ENCODE measurements at regions not wholly inside any gene's neighbourhood (a gene's known extent, or its start where the extent isn't known, plus 50 kb on each side); places are given as distances from the start of the nearest gene placed in this dataset.

DNA sequence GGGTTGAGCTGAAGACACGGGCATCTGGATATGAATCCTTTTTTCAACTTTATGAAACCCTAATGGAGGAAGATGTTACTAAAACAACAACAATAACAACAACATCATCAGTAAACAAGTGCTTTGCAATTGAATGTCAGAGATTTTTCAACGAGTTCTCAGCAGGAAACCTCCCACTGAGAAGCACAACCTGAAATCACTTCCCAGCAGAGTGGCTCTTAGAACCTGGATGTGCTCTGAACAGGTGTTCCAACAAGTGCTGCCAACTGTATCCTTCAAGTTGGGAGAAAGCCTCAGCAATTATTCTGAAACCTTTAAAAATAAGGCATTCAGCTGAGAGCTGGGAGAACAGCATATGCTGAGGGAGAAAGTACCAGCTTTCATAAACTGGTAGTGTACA is 1622.7 kb upstream of the CELF4 start:
- H3K4me3 ChIP-seq (ENCODE audit: low read depth, low read length): no peak overlapping the region
- no peak for DNase-seq (ENCODE audit: low read depth)
- TF ChIP-seq CTCF (IDR thresholded peaks at IDR 0.05; ENCODE audit: insufficient read depth, low read depth, low read length): no peak

GRCh38 chr18:39186008-39186407 is 1620.4 kb upstream of the CELF4 start:
- no peak for DNase-seq (ENCODE audit: low read depth)
- H3K4me3 ChIP-seq (ENCODE audit: low read depth, low read length): no peak overlapping the region
- no peak for TF ChIP-seq CTCF (IDR thresholded peaks at IDR 0.05; ENCODE audit: insufficient read depth, low read depth, low read length)

GRCh38 chr18:39184176-39184575 is 1618.6 kb upstream of the CELF4 start:
- DNase-seq (ENCODE audit: low read depth): no peak
- no peak overlapping the region for H3K4me3 ChIP-seq (ENCODE audit: low read depth, low read length)
- TF ChIP-seq CTCF (IDR thresholded peaks at IDR 0.05; ENCODE audit: insufficient read depth, low read depth, low read length): no peak

- no peak for DNase-seq (ENCODE audit: low read depth)
- no peak for TF ChIP-seq CTCF (IDR thresholded peaks at IDR 0.05; ENCODE audit: insufficient read depth, low read depth, low read length)
- H3K4me3 ChIP-seq (ENCODE audit: low read depth, low read length): no peak overlapping the region
Measured at GRCh38 chr18:39178166-39178565, 1612.6 kb upstream of the CELF4 start.

DNA sequence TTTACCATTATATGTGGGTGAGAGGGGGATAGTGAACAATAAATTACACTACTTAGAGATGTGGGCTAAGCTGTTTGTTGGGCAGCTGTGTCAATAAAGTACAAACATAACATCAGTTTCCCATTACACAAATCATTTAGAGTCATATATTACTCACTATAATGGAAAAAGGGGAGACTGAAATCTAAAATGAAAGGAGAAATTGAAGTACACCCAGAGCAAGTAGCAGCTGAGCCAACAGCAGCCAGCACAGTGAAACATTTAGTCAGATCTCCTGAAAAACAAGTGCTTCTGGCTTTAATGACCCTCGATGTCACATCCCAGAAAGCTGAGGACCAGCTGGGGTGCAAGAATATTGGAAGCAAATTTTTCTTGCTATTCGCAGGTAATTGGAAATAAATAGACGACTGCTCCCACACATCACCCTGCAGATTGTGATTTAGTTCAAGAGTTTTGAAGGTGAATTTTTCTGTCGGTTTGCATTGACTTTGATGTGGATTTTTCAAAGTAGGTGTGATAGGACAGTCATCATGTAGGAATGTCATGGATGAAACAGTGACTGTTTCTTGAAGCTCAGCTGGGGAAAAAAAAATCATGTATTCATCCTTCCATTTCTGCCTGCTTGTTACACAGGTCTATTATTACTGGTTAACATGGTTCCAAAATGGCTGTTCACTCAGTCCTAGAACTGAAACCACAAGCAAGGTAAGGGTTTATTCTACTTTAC is 1607.3 kb upstream of the CELF4 start:
- no peak for DNase-seq (ENCODE audit: low read depth)
- no peak overlapping the region for H3K4me3 ChIP-seq (ENCODE audit: low read depth, low read length)
- TF ChIP-seq CTCF (IDR thresholded peaks at IDR 0.05; ENCODE audit: insufficient read depth, low read depth, low read length): no peak

GRCh38 chr18:39168723-39169122 is 1603.1 kb upstream of the CELF4 start:
- no peak overlapping the region for H3K4me3 ChIP-seq (ENCODE audit: low read depth, low read length)
- no peak for TF ChIP-seq CTCF (IDR thresholded peaks at IDR 0.05; ENCODE audit: insufficient read depth, low read depth, low read length)
- DNase-seq (ENCODE audit: low read depth): no peak

DNA sequence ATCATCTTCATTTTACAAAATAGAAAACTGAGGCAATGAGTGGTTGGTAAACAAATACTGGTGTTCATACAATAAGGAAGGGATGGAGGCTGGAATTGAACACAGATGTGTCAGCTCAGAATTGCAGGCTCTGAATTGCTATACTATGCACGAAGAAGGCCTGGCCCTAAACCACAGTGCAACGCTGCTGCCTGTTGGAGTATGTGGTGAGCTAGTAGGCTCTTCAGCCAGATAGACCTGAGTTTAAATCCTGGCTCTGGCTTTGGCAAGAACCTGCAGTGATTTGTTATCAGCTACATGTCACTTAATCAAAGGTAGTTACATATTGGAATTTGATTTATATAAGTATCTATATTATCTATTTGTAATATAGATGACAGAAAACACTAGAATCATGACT is 1602.4 kb upstream of the CELF4 start:
- H3K4me3 ChIP-seq (ENCODE audit: low read depth, low read length): no peak overlapping the region
- TF ChIP-seq CTCF (IDR thresholded peaks at IDR 0.05; ENCODE audit: insufficient read depth, low read depth, low read length): no peak
- DNase-seq (ENCODE audit: low read depth): no peak

All from fibroblast of villous mesenchyme (primary cell).